H9 (cell line): ENCODE measurements at regions not wholly inside any gene's neighbourhood (a gene's known extent, or its start where the extent isn't known, plus 50 kb on each side); places are given as distances from the start of the nearest gene placed in this dataset.

ENCODE experiments used
- DNase-seq: peaks from one replicate; pipeline ENCODE4 v3.0.0-alpha.2; 2017
- H2AFZ ChIP-seq: one replicate; pipeline ENCODE4 v1.6.1; 2013; ENCODE audit warnings: mild to moderate bottlenecking, low read length, control low read depth, moderate library complexity
- H2AK5ac ChIP-seq: 2 replicates; pipeline ENCODE4 v1.6.1; 2013; ENCODE audit warnings: low read length, control low read depth, mixed read lengths; ENCODE audit not compliant: insufficient read length
- H2BK120ac ChIP-seq: one replicate; pipeline ENCODE4 v1.6.1; 2013; ENCODE audit warnings: low read depth, mild to moderate bottlenecking, low read length, control low read depth, inconsistent platforms; ENCODE audit not compliant: poor library complexity, severe bottlenecking
- H2BK12ac ChIP-seq: 2 replicates; pipeline ENCODE4 v1.6.1; 2013; ENCODE audit warnings: low read length, control low read depth, mixed read lengths, low read depth; ENCODE audit not compliant: insufficient read length
- H2BK15ac ChIP-seq: 2 replicates; pipeline ENCODE4 v1.6.1; 2013; ENCODE audit warnings: low read depth, low read length, control low read depth
- H2BK20ac ChIP-seq: one replicate; pipeline ENCODE4 v1.6.1; 2013; ENCODE audit warnings: low read depth, mild to moderate bottlenecking, low read length, control low read depth, inconsistent platforms; ENCODE audit not compliant: poor library complexity, severe bottlenecking
- H2BK5ac ChIP-seq: 2 replicates; pipeline ENCODE4 v1.6.1; 2013; ENCODE audit warnings: low read length, control low read depth, mixed read lengths; ENCODE audit not compliant: insufficient read length
- H3K14ac ChIP-seq: 2 replicates; pipeline ENCODE4 v1.6.1; 2013; ENCODE audit warnings: low read length, control low read depth; ENCODE audit not compliant: insufficient read depth
- H3K18ac ChIP-seq: 2 replicates; pipeline ENCODE4 v1.6.1; 2013; ENCODE audit warnings: low read depth, mild to moderate bottlenecking, mixed read lengths, low read length, control low read depth; ENCODE audit not compliant: insufficient read length
- H3K23ac ChIP-seq: 2 replicates; pipeline ENCODE4 v1.6.1; 2013; ENCODE audit warnings: low read length, control low read depth, mixed read lengths, low read depth; ENCODE audit not compliant: insufficient read length
- H3K23me2 ChIP-seq: 2 replicates; pipeline ENCODE4 v1.6.1; 2013; ENCODE audit warnings: low read depth, mild to moderate bottlenecking, mixed read lengths, low read length, control low read depth; ENCODE audit not compliant: insufficient read length, poor library complexity, severe bottlenecking
- H3K27ac ChIP-seq: 2 replicates; pipeline ENCODE4 v1.5.1; 2013; ENCODE audit warnings: low read length, control low read depth, mixed read lengths, low read depth; ENCODE audit not compliant: insufficient read length
- H3K27me3 ChIP-seq: 2 replicates; pipeline ENCODE4 v1.6.1; 2013; ENCODE audit warnings: low read length, control low read depth, inconsistent platforms; ENCODE audit not compliant: insufficient read depth
- H3K4ac ChIP-seq: 2 replicates; pipeline ENCODE4 v1.6.1; 2013; ENCODE audit warnings: low read depth, mild to moderate bottlenecking, control low read depth, inconsistent platforms, low read length, moderate library complexity
- H3K4me1 ChIP-seq: 2 replicates; pipeline ENCODE4 v1.6.1; 2013; ENCODE audit warnings: low read length, control low read depth, inconsistent platforms; ENCODE audit not compliant: insufficient read depth
- H3K4me2 ChIP-seq: 2 replicates; pipeline ENCODE4 v1.6.1; 2013; ENCODE audit warnings: low read length, control low read depth, mixed read lengths; ENCODE audit not compliant: insufficient read length, insufficient read depth
- H3K56ac ChIP-seq: 2 replicates; pipeline ENCODE4 v1.6.1; 2013; ENCODE audit warnings: low read depth, mild to moderate bottlenecking, mixed read lengths, low read length, control low read depth; ENCODE audit not compliant: insufficient read length
- H3K79me1 ChIP-seq: 2 replicates; pipeline ENCODE4 v1.6.1; 2013; ENCODE audit warnings: low read depth, mild to moderate bottlenecking, moderate library complexity, low read length, control low read depth, inconsistent platforms; ENCODE audit not compliant: insufficient read depth, poor library complexity, severe bottlenecking
- H3K79me2 ChIP-seq: 2 replicates; pipeline ENCODE4 v1.6.1; 2013; ENCODE audit warnings: low read length, control low read depth, inconsistent platforms; ENCODE audit not compliant: insufficient read depth
- H3K9ac ChIP-seq: 2 replicates; pipeline ENCODE4 v1.6.1; 2013; ENCODE audit warnings: low read length, control low read depth, mixed read lengths; ENCODE audit not compliant: insufficient read length; ENCODE audit errors: extremely low read depth
- H3K9me3 ChIP-seq: one replicate; pipeline ENCODE4 v1.6.1; 2013; ENCODE audit warnings: low read depth, low read length, inconsistent platforms; ENCODE audit not compliant: control insufficient read depth
- H3T11ph ChIP-seq: one replicate; pipeline ENCODE4 v1.6.1; 2013; ENCODE audit warnings: mild to moderate bottlenecking, low read length, control low read depth, inconsistent platforms
- H4K20me1 ChIP-seq: one replicate; pipeline ENCODE4 v1.6.1; 2013; ENCODE audit not compliant: control insufficient read depth, insufficient read length, insufficient read depth
- H4K5ac ChIP-seq: 2 replicates; pipeline ENCODE4 v1.6.1; 2013; ENCODE audit warnings: low read depth, mild to moderate bottlenecking, mixed read lengths, low read length, control low read depth; ENCODE audit not compliant: insufficient read length
- H4K8ac ChIP-seq: replicated peaks from 2 replicates; pipeline ENCODE4 v1.6.1; 2013; ENCODE audit warnings: low read length, control low read depth, mixed read lengths, low read depth; ENCODE audit not compliant: insufficient read length
- H4K91ac ChIP-seq: 2 replicates; pipeline ENCODE4 v1.6.1; 2013; ENCODE audit warnings: low read depth, mild to moderate bottlenecking, moderate library complexity, mixed read lengths, low read length, control low read depth; ENCODE audit not compliant: insufficient read length
- H3K27ac Mint-ChIP-seq, 3 experiments: 2 replicates in 2 of 3; 3 replicates in 1 of 3; pipeline ENCODE4 v1.8.0; 2020 to 2021; ENCODE audit warnings: mixed read lengths in 3 of 3, mild to moderate bottlenecking in 1 of 3, moderate library complexity in 1 of 3
- H3K27me3 Mint-ChIP-seq: 2 replicates; pipeline ENCODE4 v1.8.0; 2021; ENCODE audit warnings: low read depth, mild to moderate bottlenecking, moderate library complexity, mixed read lengths
- H3K36me3 Mint-ChIP-seq, 3 experiments: 2 replicates in 2 of 3; 3 replicates in 1 of 3; pipeline ENCODE4 v1.8.0; 2020 to 2021; ENCODE audit warnings: low read depth in 3 of 3, mixed read lengths in 3 of 3; ENCODE audit not compliant: insufficient read depth in 1 of 3
- H3K4me1 Mint-ChIP-seq, 2 experiments: 2 replicates each; pipeline ENCODE4 v1.8.0; 2020; ENCODE audit warnings: mixed read lengths in 2 of 2
- H3K4me3 Mint-ChIP-seq, 2 experiments: 2 replicates in 1 of 2; 3 replicates in 1 of 2; pipeline ENCODE4 v1.8.0; 2020 to 2021; ENCODE audit warnings: mild to moderate bottlenecking in 2 of 2, mixed read lengths in 2 of 2, moderate library complexity in 1 of 2
- H3K9me3 Mint-ChIP-seq, 2 experiments: 2 replicates in 1 of 2; 3 replicates in 1 of 2; pipeline ENCODE4 v1.8.0; 2020; ENCODE audit warnings: mild to moderate bottlenecking in 2 of 2, mixed read lengths in 2 of 2, moderate library complexity in 1 of 2
- CTCF ChIP-seq: fragments of 200-600 bp; sonication (generic); conservative IDR thresholded peaks from 3 replicates; pipeline ENCODE4 v1.8.0; 2021; ENCODE audit warnings: antibody characterized with exemption, mild to moderate bottlenecking
- WGBS: extraction: QIAGEN DNeasy Blood & Tissue Kit; methylation state at CpG from one replicate; pipeline ENCODE4 v1.1.7; 2013; ENCODE audit warnings: missing lambda C conversion rate, low lambda C conversion rate, mixed read lengths; ENCODE audit not compliant: insufficient read length; ENCODE audit errors: extremely low coverage; 5-methylcytosine and 5-hydroxymethylcytosine counted together

- Histone ChIP-seq H3K4me1 (no peaks in the 10 kb centered on the region), H3K27me3 (no peaks in the 10 kb centered on the region), H2BK15ac (no peak overlapping the region), H2BK120ac (no peak overlapping the region), H3K9ac (no peak overlapping the region), H2BK12ac (no peak overlapping the region), H2AK5ac (no peak overlapping the region), H2BK5ac (no peak overlapping the region), H2BK20ac (no peak overlapping the region), H3K79me2 (no peaks in the 10 kb centered on the region), H4K5ac (no peak overlapping the region), H4K20me1 (no peaks in the 10 kb centered on the region), H3K4me2 (no peak overlapping the region), H3K4ac (no peak overlapping the region), H3T11ph (no peak overlapping the region), H3K18ac (no peak overlapping the region), H3K79me1 (no peaks in the 10 kb centered on the region), H3K27ac (no peak overlapping the region), H3K23me2 (no peaks in the 10 kb centered on the region), H3K9me3 (no peaks in the 10 kb centered on the region), H3K56ac (no peak overlapping the region), H3K23ac (no peak overlapping the region), H4K8ac (no peak overlapping the region), H3K14ac (no peak overlapping the region), H4K91ac (no peak overlapping the region), H2AFZ (no peak overlapping the region)
- TF ChIP-seq CTCF: no peak
- no peak for DNase-seq
- H3K4me3 Mint-ChIP-seq: no peak overlapping the region
- no peaks in the 10 kb centered on the region for H3K4me1 Mint-ChIP-seq
- peaks cover 0 to 5% (median 3%) of the 10 kb centered on the region in 3 experiments; a peak in 3 of 7 replicates for H3K36me3 Mint-ChIP-seq
- H3K9me3 Mint-ChIP-seq: peaks cover 4 to 7% of the 10 kb centered on the region in 2 experiments; a peak in 3 of 5 replicates
- H3K27me3 Mint-ChIP-seq: no peaks in the 10 kb centered on the region
- no peak overlapping the region; a peak in 1 of 7 replicates for H3K27ac Mint-ChIP-seq
- WGBS: no CpG with 5 or more reads among the region's 3 CpGs
These were observed 1052.9 kb downstream of the TMTC2 start for GRCh38 chr12:83739607-83740006.
